Mucosa of descending colon (tissue), 3 donors: ENCODE measurements at regions not wholly inside any gene's neighbourhood (a gene's known extent, or its start where the extent isn't known, plus 50 kb on each side); places are given as distances from the start of the nearest gene placed in this dataset.

ENCODE experiments used
- ATAC-seq: fragments of 200-7000 bp; cut with Tn5 transposase; one replicate; pipeline ENCODE4 v1.9.1; 2020; ENCODE audit warnings: mild to moderate bottlenecking, moderate library complexity
- DNase-seq, 3 donors: peaks; one replicate each; pipeline ENCODE4 v3.0.0-alpha.2; 2020
- H3K36me3 ChIP-seq: fragments of 200-600 bp; one replicate; pipeline ENCODE4 v1.8.0; 2021; ENCODE audit warnings: low read depth, mild to moderate bottlenecking
- H3K4me1 ChIP-seq: fragments of 200-600 bp; one replicate; pipeline ENCODE4 v1.8.0; 2021; ENCODE audit warnings: low read depth, mild to moderate bottlenecking
- H3K4me3 ChIP-seq: fragments of 200-600 bp; one replicate; pipeline ENCODE4 v1.8.0; 2021; ENCODE audit warnings: mild to moderate bottlenecking
- H3K9me3 ChIP-seq: fragments of 200-600 bp; one replicate; pipeline ENCODE4 v1.8.0; 2021; ENCODE audit warnings: mild to moderate bottlenecking
- intact Hi-C, 2 donors: fragments of 100-400 bp; cut with DNase I in 1 of 2; cut with micrococcal nuclease in 1 of 2; formaldehyde crosslinking; loops; one replicate each; pipeline versions ENCODE4 v1.11.0 to v1.11.1; 2022; cut with DNase I, micrococcal nuclease
- TF ChIP-seq, protein P1 (sequence below): fragments of 200-600 bp; IDR thresholded peaks from one replicate; pipeline ENCODE4 v1.8.0; 2022; ENCODE audit warnings: antibody characterized with exemption, mild to moderate bottlenecking
- donor health status: DM: no; HTN: no; CAD: no; lungs with moderate emphysema.
- donor health status: DM: no; HTN: no; CAD: no.
- donor health status: DM: no; HTN: yes; CAD: no.

DNA sequence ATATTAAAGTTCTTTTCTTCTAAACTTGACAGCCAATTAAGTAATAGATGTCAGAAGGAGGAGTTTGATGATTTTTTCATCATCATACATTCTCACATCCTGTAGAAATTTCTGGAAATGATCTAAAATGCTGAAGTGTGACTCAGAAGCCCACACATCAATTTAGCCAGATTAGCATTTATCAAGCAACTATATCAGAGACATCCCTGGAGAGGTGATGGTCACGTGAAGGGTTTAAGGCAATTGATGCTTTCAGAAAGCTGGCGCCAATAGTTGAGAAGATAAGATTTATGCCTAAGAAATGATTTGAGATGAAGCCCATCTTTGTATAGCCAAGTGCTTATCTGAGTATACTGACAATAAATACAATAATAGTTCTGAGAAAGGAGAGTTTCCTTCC, 162.9 kb upstream of the RORB start:
- Histone ChIP-seq H3K4me3 (no peak overlapping the region), H3K4me1 (no peaks in the 10 kb centered on the region), H3K9me3 (no peaks in the 10 kb centered on the region), H3K36me3 (no peaks in the 10 kb centered on the region)
- intact Hi-C loops, result no loop called here
- ATAC-seq (no peak), DNase-seq (no peak)
- TF ChIP-seq, protein P1, sequence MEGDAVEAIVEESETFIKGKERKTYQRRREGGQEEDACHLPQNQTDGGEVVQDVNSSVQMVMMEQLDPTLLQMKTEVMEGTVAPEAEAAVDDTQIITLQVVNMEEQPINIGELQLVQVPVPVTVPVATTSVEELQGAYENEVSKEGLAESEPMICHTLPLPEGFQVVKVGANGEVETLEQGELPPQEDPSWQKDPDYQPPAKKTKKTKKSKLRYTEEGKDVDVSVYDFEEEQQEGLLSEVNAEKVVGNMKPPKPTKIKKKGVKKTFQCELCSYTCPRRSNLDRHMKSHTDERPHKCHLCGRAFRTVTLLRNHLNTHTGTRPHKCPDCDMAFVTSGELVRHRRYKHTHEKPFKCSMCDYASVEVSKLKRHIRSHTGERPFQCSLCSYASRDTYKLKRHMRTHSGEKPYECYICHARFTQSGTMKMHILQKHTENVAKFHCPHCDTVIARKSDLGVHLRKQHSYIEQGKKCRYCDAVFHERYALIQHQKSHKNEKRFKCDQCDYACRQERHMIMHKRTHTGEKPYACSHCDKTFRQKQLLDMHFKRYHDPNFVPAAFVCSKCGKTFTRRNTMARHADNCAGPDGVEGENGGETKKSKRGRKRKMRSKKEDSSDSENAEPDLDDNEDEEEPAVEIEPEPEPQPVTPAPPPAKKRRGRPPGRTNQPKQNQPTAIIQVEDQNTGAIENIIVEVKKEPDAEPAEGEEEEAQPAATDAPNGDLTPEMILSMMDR, result no peak

DNA sequence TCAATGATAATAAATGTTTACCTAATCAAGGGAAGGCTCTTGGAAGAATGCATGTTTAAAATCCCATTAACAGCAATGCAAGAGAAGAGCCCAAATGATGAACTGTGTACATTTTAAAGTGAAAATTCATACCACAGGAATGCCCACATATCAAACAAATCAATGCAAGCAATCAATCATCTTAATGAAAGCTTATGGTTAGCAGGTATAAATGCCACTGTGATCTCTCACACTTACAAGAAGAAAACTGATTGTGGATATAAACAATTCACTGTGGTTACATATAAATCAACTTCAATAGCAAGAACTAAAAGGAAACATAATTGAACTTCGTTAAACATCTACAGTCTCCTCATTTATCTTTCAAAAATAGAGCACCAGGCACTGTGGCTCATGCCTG, 161.0 kb upstream of the RORB start:
- DNase-seq, result no peak
- H3K4me1 ChIP-seq, result no peaks in the 10 kb centered on the region
- TF ChIP-seq, protein P1, result no peak
- H3K36me3 ChIP-seq, result no peaks in the 10 kb centered on the region
- ATAC-seq, result no peak
- H3K4me3 ChIP-seq, result no peak overlapping the region
- intact Hi-C loops, result no loop called here
- no peaks in the 10 kb centered on the region for H3K9me3 ChIP-seq

DNA sequence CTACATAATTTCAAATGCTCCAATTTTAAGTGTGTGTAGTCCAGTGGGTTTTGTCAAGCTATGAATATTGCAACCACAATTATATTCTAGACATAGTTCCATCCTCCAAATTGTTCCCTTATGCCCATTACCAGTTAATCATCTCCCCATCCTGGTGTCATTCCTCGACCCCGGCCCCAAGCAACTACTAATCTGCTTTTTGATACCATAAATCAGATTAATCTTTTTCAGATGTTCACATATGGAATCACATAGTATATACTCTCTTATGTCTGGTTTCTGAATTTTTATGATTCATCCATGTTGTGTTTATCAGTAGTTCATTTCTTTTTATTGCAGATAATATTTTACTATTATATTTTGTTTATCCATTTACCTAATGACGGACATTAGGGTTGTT, 148.4 kb upstream of the RORB start:
- Histone ChIP-seq H3K4me3 (no peak overlapping the region), H3K36me3 (no peaks in the 10 kb centered on the region), H3K9me3 (no peaks in the 10 kb centered on the region), H3K4me1 (no peaks in the 10 kb centered on the region)
- TF ChIP-seq, protein P1, result no peak
- DNase-seq (no peak), ATAC-seq (no peak)
- intact Hi-C loops, result no loop called here

GRCh38 chr9:74355107-74355506, 142.0 kb upstream of the RORB start:
- Histone ChIP-seq H3K4me3 (no peak overlapping the region), H3K36me3 (no peaks in the 10 kb centered on the region), H3K9me3 (no peaks in the 10 kb centered on the region), H3K4me1 (no peaks in the 10 kb centered on the region)
- ATAC-seq, result no peak
- intact Hi-C loops, result no loop called here
- TF ChIP-seq, protein P1, result no peak
- DNase-seq, result no peak

DNA sequence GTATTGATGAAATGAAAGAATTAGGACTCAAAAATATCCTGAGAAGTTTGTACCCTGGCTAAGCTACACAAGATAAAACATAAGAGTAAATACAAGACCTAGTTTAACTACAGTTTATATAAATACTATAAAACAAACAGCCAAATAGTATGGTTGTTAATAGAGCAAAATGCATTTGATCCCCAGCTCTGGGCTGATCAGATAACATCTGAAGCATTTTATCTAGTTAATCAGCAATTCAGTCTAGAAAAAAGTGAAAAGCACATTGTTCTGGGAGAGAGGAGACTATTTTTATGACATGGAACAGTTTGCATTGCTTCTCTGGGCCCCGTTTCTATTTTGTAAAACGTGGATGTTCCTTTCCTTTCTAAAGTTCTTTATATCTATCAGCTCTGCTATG, 139.6 kb upstream of the RORB start:
- DNase-seq (no peak), ATAC-seq (no peak)
- Histone ChIP-seq H3K36me3 (no peaks in the 10 kb centered on the region), H3K4me1 (no peaks in the 10 kb centered on the region), H3K4me3 (no peak overlapping the region), H3K9me3 (no peaks in the 10 kb centered on the region)
- TF ChIP-seq, protein P1, result no peak
- intact Hi-C loops, result no loop called here

DNA sequence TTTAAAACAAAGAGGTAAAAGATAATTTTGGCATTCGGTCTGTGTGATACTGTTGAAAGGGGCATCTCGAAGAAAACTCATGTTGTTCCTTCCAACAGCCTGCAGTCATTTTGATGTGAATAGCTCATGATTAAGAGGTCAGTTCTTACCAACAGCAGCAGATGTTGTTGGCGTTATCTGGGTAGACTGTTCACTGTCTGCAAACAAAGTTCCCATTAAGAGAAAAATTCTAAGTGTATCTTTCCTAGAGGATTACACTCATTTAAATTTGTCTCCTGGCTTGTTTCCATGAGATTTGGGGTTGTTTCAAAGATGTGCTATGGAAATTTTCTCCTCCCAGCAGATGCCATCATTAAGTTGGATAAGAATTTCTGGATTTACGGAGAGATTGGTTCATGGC, 138.2 kb upstream of the RORB start:
- Histone ChIP-seq H3K4me3 (no peak overlapping the region), H3K36me3 (no peaks in the 10 kb centered on the region), H3K4me1 (no peaks in the 10 kb centered on the region), H3K9me3 (no peaks in the 10 kb centered on the region)
- no peak for ATAC-seq
- intact Hi-C loops, result no loop called here
- TF ChIP-seq, protein P1, result no peak
- no peak for DNase-seq
